ENCODE measurements at regions not wholly inside any gene's neighbourhood (a gene's known extent, or its start where the extent isn't known, plus 50 kb on each side); places are given as distances from the start of the nearest gene placed in this dataset.

GRCh38 chr15:31499953-31500765, 173.5 kb downstream of the KLF13 start:
- TF ChIP-seq POLR2AphosphoS5 (IDR thresholded peaks at IDR 0.05; ENCODE audit: insufficient read depth, low read depth, low read length) (no peak), POLR2A (IDR thresholded peaks at IDR 0.05; ENCODE audit: low read depth, low read length) (no peak)
- TF ChIP-seq, protein P1, sequence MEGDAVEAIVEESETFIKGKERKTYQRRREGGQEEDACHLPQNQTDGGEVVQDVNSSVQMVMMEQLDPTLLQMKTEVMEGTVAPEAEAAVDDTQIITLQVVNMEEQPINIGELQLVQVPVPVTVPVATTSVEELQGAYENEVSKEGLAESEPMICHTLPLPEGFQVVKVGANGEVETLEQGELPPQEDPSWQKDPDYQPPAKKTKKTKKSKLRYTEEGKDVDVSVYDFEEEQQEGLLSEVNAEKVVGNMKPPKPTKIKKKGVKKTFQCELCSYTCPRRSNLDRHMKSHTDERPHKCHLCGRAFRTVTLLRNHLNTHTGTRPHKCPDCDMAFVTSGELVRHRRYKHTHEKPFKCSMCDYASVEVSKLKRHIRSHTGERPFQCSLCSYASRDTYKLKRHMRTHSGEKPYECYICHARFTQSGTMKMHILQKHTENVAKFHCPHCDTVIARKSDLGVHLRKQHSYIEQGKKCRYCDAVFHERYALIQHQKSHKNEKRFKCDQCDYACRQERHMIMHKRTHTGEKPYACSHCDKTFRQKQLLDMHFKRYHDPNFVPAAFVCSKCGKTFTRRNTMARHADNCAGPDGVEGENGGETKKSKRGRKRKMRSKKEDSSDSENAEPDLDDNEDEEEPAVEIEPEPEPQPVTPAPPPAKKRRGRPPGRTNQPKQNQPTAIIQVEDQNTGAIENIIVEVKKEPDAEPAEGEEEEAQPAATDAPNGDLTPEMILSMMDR (IDR thresholded peaks at IDR 0.05; ENCODE audit: extremely low read depth in 1 of 2, insufficient read depth in 1 of 2, low read depth in 1 of 2, low read length in 2 of 2), result no peak

Measured in endothelial cell of umbilical vein (primary cell).